ENCODE measurements at regions not wholly inside any gene's neighbourhood (a gene's known extent, or its start where the extent isn't known, plus 50 kb on each side); places are given as distances from the start of the nearest gene placed in this dataset.

GRCh38 chr4:4687100-4687499 is 145.3 kb upstream of the STX18 start:
- Histone ChIP-seq H3K4me1 (ENCODE audit: insufficient read depth) (peaks cover 10% of the 10 kb centered on the region), H3K27me3 (no peaks in the 10 kb centered on the region), H3K27ac (no peak overlapping the region), H3K4me2 (no peak overlapping the region), H3K4me3 (no peak overlapping the region), H3K79me2 (no peaks in the 10 kb centered on the region), H2AFZ (no peak overlapping the region), H3K36me3 (replicated peaks; ENCODE audit: insufficient read depth, low read depth) (no peaks in the 10 kb centered on the region), H3K9me2 (replicated peaks; ENCODE audit: insufficient read depth) (no peaks in the 10 kb centered on the region), H3K9me3 (ENCODE audit: low read depth) (no peaks in the 10 kb centered on the region), H4K20me1 (ENCODE audit: insufficient read depth, poor library complexity, severe bottlenecking) (no peaks in the 10 kb centered on the region)
- TF ChIP-seq CTCF (IDR thresholded peaks at IDR 0.05; ENCODE audit: poor library complexity), result no peak
- TF ChIP-seq EZH2 (IDR thresholded peaks at IDR 0.05; ENCODE audit: borderline replicate concordance), result no peak
- no peak for TF ChIP-seq EZH2phosphoT487 (IDR thresholded peaks at IDR 0.05; ENCODE audit: low read depth, severe bottlenecking, unreplicated experiment)
- WGBS (ENCODE audit: low lambda C conversion rate, missing lambda C conversion rate), result over 99% methylated on average over 4 of the region's 4 CpGs
- no peak for DNase-seq (ENCODE audit: low spot score)

- H3K4me3 ChIP-seq, result no peak overlapping the region
- H3K27me3 ChIP-seq, result no peaks in the 10 kb centered on the region
- no peaks in the 10 kb centered on the region for H3K9me2 ChIP-seq (replicated peaks; ENCODE audit: insufficient read depth)
- H3K27ac ChIP-seq, result no peak overlapping the region
- no peaks in the 10 kb centered on the region for H3K79me2 ChIP-seq
- DNase-seq (ENCODE audit: low spot score), result no peak
- H4K20me1 ChIP-seq (ENCODE audit: insufficient read depth, poor library complexity, severe bottlenecking), result no peaks in the 10 kb centered on the region
- H3K9me3 ChIP-seq (ENCODE audit: low read depth), result no peaks in the 10 kb centered on the region
- H2AFZ ChIP-seq, result no peak overlapping the region
- no peaks in the 10 kb centered on the region for H3K36me3 ChIP-seq (replicated peaks; ENCODE audit: insufficient read depth, low read depth)
- TF ChIP-seq CTCF (IDR thresholded peaks at IDR 0.05; ENCODE audit: poor library complexity) (no peak), EZH2phosphoT487 (IDR thresholded peaks at IDR 0.05; ENCODE audit: low read depth, severe bottlenecking, unreplicated experiment) (no peak), EZH2 (IDR thresholded peaks at IDR 0.05; ENCODE audit: borderline replicate concordance) (no peak)
- H3K4me2 ChIP-seq, result no peak overlapping the region
- WGBS (ENCODE audit: low lambda C conversion rate, missing lambda C conversion rate), result 62% methylated on average over 10 of the region's 10 CpGs
- peaks cover 14% of the 10 kb centered on the region for H3K4me1 ChIP-seq (ENCODE audit: insufficient read depth)
Observed at GRCh38 chr4:4685810-4686795, 144.3 kb upstream of the STX18 start.

GRCh38 chr4:4681653-4682052 is 139.8 kb upstream of the STX18 start:
- Histone ChIP-seq H3K27me3 (no peaks in the 10 kb centered on the region), H3K36me3 (replicated peaks; ENCODE audit: insufficient read depth, low read depth) (no peaks in the 10 kb centered on the region), H3K4me2 (peak overlapping the region; percentile 63), H3K4me1 (ENCODE audit: insufficient read depth) (peaks cover 11% of the 10 kb centered on the region), H3K9me3 (ENCODE audit: low read depth) (no peaks in the 10 kb centered on the region), H3K79me2 (no peaks in the 10 kb centered on the region), H3K27ac (peak overlapping the region; percentile 55), H3K9me2 (replicated peaks; ENCODE audit: insufficient read depth) (no peaks in the 10 kb centered on the region), H3K4me3 (no peak overlapping the region), H4K20me1 (ENCODE audit: insufficient read depth, poor library complexity, severe bottlenecking) (no peaks in the 10 kb centered on the region), H2AFZ (no peak overlapping the region)
- TF ChIP-seq EZH2phosphoT487 (IDR thresholded peaks at IDR 0.05; ENCODE audit: low read depth, severe bottlenecking, unreplicated experiment) (no peak), EZH2 (IDR thresholded peaks at IDR 0.05; ENCODE audit: borderline replicate concordance) (no peak), CTCF (IDR thresholded peaks at IDR 0.05; ENCODE audit: poor library complexity) (no peak)
- 68% methylated on average over 4 of the region's 4 CpGs for WGBS (ENCODE audit: low lambda C conversion rate, missing lambda C conversion rate)
- no peak for DNase-seq (ENCODE audit: low spot score)

Measured in hepatocyte (in vitro differentiated cells).